ENCODE measurements at regions not wholly inside any gene's neighbourhood (a gene's known extent, or its start where the extent isn't known, plus 50 kb on each side); places are given as distances from the start of the nearest gene placed in this dataset.

GRCh38 chr22:47398921-47399790, 636.7 kb downstream of the TBC1D22A start:
- no peak for DNase-seq

- DNase-seq: no peak
Measured at GRCh38 chr22:47398491-47398890, 636.0 kb downstream of the TBC1D22A start.

DNA sequence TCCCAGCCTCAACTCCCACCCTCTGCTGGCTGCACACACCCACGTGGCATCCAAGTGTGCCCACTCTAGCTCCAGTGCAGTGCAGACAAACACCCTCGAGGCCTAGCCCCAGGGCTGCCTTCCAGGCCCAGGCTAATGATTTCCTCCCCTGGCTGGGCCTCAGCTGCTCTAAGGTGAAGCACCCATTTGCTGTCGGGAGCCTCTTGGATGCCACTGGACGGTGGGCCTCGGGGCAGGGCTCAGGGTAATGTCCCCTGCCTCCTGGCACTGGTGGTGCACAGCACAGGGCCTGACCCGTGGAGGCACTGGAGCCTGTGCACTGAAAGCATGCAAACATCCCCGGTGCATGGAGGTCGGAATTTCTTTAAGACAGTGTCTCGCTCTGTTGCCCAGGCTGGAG, 635.2 kb downstream of the TBC1D22A start:
- DNase-seq: no peak

DNA sequence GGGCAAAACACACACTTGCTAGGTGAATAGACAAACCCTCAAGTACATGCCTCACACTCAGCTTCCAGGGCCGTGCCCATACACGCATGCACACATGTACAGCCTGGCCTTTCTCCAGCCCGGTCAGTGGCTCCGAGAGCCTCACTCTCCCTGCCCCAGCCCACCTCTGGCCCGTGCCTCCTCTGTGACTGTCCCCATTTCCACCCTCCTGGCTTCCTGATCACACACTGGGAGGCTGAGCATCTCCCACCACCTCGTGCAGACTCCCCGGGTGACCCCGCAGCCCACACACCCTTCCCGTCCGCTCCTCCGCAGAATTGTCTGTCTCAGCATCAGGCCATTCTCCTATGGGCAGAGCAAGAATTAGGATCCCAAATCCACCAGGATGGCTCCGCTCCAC, 634.1 kb downstream of the TBC1D22A start:
- DNase-seq: no peak

DNA sequence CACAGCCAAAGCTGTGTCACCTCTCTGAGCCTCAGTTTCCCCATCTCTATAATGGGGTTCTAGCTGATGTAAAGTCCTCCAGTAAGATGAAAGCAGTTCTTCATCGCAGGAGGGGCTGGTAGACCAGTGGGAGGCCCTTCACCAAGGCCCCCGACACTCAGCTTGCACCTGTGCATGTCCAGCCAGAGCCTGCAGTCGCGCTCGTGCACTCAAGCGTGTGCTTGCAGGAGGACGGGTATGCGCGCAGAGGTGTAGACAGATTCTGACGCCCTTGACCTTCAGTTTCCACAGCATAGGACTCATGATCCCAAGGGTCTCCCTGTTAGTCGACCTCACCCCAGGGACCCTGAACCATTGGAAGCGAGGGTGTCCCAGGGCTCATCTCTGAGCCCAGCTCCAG, 633.7 kb downstream of the TBC1D22A start:
- DNase-seq: no peak

- no peak for DNase-seq
Measured at GRCh38 chr22:47395481-47395880, 633.0 kb downstream of the TBC1D22A start.

DNA sequence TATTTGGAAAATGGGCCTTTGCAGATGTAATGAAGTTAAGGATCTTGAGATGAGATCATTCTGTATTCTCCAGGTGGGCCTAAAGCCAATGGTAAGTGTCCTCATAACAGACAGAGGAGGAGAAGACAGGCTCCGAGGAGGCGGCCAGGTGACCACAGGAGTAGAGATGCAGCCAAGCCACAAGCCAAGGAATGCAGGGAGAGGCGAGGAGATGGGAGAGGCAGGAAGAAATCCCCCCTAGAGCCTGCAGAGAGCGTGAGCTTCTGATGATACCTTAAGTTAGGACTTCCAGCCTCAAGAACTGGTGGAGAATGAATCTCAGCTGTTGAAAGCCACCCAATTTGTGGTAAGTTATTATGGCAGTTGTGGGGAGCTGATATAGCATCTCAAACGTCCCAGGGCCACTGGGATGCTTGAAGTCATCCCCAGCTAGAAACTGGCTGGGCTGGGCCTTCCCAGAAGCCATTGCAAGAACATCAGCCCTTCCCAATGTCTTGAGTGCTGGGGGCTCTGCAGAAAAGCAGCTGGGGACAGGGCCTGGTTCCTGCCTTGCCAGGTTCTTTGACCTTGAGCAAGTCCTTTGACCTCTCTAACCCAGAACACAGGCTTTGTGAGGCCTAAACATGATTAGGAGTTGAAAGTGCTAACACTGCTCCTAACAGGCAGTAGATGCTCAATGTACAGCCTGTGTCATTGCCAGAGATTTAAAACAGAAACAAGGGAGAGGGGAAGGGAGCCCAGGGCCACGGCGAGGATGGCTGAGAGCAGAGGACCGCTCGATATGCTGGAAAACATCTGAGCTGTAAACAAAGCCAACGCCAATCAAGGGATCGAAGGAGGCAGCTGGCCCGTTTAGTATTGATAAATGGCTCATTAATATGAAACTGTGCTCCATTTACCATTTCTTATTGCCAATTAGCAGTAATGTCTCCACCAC, 632.3 kb downstream of the TBC1D22A start:
- DNase-seq: no peak

- no peak for DNase-seq
Measured at GRCh38 chr22:47393191-47393590, 630.7 kb downstream of the TBC1D22A start.

DNA sequence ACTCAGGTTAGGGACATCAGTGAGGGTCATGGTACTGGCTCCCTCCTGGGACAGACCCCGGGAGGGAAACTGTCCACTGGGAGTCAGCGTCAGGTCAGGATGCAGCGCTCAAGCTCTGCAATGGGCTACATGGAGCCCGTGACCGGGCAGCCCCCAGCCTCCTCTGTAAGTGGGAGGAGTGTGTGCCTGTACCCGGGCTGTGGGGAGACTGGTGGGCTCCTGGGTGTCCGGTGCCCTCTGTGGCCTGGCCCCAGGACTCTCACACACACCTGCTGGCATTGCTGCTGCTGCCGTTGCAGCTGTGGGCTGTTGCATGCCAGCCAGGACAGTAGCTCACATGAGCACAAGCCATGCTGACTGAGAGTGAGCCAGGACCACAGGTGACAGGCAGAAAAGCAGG, 630.3 kb downstream of the TBC1D22A start:
- no peak for DNase-seq

- no peak for DNase-seq
Measured at GRCh38 chr22:47392054-47392347, 629.6 kb downstream of the TBC1D22A start.

GRCh38 chr22:47391169-47392053, 629.0 kb downstream of the TBC1D22A start:
- no peak for DNase-seq

- no peak for DNase-seq
Measured at GRCh38 chr22:47390026-47390970, 627.8 kb downstream of the TBC1D22A start.

GRCh38 chr22:47389201-47389600, 626.8 kb downstream of the TBC1D22A start:
- DNase-seq: no peak

- no peak for DNase-seq
Measured at GRCh38 chr22:47388778-47389177, 626.3 kb downstream of the TBC1D22A start.

GRCh38 chr22:47388331-47388730, 625.9 kb downstream of the TBC1D22A start:
- no peak for DNase-seq

- DNase-seq: no peak
Measured at GRCh38 chr22:47386812-47387510, 624.5 kb downstream of the TBC1D22A start.

GRCh38 chr22:47384977-47385376, 622.5 kb downstream of the TBC1D22A start:
- DNase-seq: no peak

DNA sequence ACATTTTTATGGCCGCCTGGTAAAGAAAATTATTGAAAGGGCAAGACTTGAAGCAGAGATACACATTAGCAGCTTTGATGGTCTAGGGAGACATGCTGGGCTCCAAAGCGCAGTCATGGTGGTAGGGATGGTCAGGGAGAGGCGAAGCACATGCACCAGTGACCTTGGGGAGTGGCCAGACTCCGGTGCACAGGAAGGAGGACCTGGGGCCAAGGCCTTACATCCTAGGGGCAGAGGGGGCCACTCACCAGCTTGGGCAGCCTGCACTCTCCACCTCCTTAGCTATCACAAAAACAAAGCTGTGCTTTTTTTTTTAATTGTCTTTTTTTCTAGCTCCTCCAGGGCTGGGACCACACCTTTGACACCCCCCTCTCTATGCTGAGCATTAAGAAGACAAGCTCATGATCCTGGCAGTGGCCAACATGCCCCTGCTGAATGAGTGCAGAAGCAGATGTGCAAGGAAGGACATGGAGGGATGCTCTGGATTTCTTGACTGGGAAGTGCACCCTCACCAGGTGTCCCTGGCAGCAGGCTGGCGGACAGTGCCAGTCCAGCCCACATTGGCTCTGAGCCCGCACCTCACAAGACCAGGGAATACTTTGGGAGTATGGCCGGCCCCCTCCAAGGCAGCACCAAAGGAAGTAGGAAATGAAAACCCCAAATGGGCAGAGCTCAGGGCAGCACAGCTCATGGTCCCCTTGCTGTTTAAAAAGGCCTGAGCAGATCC, 619.9 kb downstream of the TBC1D22A start:
- no peak for DNase-seq

- DNase-seq: no peak
Measured at GRCh38 chr22:47381240-47381639, 618.8 kb downstream of the TBC1D22A start.

DNA sequence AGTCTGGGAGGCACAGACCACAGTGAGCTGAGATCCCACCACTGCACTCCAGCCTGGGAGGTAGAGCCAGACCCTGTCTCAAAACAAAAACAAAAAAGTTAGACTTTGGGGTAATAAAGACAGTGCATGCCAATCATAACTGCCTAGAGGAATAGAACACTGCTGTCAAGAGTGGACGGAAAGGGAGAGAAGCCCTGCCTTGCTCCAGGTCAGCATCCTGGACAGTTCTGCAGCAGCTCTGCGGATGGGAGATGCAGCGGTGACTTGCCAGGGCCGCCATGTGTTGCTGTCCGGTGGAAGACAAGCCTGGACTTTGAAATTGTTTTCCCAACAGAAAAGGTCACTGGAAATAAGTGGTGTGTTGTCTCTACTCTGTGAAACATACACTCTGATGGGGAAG, 618.2 kb downstream of the TBC1D22A start:
- DNase-seq: no peak
